ENCODE measurements at regions not wholly inside any gene's neighbourhood (a gene's known extent, or its start where the extent isn't known, plus 50 kb on each side); places are given as distances from the start of the nearest gene placed in this dataset.

DNA sequence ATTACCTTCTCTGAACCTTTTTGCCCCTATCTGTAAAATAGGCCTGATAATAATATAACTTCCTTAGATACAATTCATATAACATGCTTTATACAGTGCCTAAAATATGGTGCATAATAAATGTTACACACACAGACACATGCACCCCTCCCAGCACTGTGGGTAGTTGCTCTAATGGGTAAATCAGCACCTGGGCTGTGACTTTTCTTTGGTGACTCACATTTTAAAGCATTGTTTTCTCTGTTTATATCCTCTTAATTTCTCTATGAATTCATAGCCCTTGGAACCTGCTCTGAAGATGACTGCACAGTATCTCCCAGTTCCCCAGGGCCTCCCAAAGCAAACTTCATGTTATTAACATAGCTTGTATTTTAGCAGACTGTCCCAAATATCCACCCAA, 248.2 kb upstream of the TNP1 start:
- TF ChIP-seq EZH2 (IDR thresholded peaks at IDR 0.05; ENCODE audit: low read depth) = no peak
- no peak for TF ChIP-seq CTCF (conservative IDR thresholded peaks at IDR 0.05)

All from PC-9 (cell line).